ENCODE measurements at regions not wholly inside any gene's neighbourhood (a gene's known extent, or its start where the extent isn't known, plus 50 kb on each side); places are given as distances from the start of the nearest gene placed in this dataset.
"Not testable (repeated sequence)": the region's sequence is repeated elsewhere in the genome, so short reads cannot be mapped to it uniquely, and the experiment has no call there.

GRCh38 chr4:159563257-159563656 is 460.4 kb downstream of the RAPGEF2 start:
- H3K4me1 ChIP-seq (ENCODE audit: control insufficient read depth, insufficient read depth, low read length), result no peaks in the 10 kb centered on the region
- H3K9me3 ChIP-seq (replicated peaks; ENCODE audit: low read length), result no peaks in the 10 kb centered on the region
- H3K9ac ChIP-seq (ENCODE audit: low read depth, low read length), result no peak overlapping the region
- H3K36me3 ChIP-seq (ENCODE audit: insufficient read depth, low read length), result no peaks in the 10 kb centered on the region
- no peaks in the 10 kb centered on the region for H3K27me3 ChIP-seq (ENCODE audit: control insufficient read depth, insufficient read depth, low read length)
- H3K4me2 ChIP-seq (ENCODE audit: low read length), result no peak overlapping the region
- H3K4me3 ChIP-seq (ENCODE audit: low read length), result no peak overlapping the region

GRCh38 chr4:159564615-159565014 is 461.7 kb downstream of the RAPGEF2 start:
- Histone ChIP-seq H3K4me1 (ENCODE audit: control insufficient read depth, insufficient read depth, low read length) (no peaks in the 10 kb centered on the region), H3K4me3 (ENCODE audit: low read length) (no peak overlapping the region), H3K9ac (ENCODE audit: low read depth, low read length) (no peak overlapping the region), H3K4me2 (ENCODE audit: low read length) (no peak overlapping the region), H3K36me3 (ENCODE audit: insufficient read depth, low read length) (no peaks in the 10 kb centered on the region), H3K27me3 (ENCODE audit: control insufficient read depth, insufficient read depth, low read length) (no peaks in the 10 kb centered on the region), H3K9me3 (replicated peaks; ENCODE audit: low read length) (no peaks in the 10 kb centered on the region)

- no peak overlapping the region for H3K4me2 ChIP-seq (ENCODE audit: low read length)
- no peak overlapping the region for H3K9ac ChIP-seq (ENCODE audit: low read depth, low read length)
- no peaks in the 10 kb centered on the region for H3K27me3 ChIP-seq (ENCODE audit: control insufficient read depth, insufficient read depth, low read length)
- no peaks in the 10 kb centered on the region for H3K4me1 ChIP-seq (ENCODE audit: control insufficient read depth, insufficient read depth, low read length)
- H3K36me3 ChIP-seq (ENCODE audit: insufficient read depth, low read length), result no peaks in the 10 kb centered on the region
- H3K4me3 ChIP-seq (ENCODE audit: low read length), result no peak overlapping the region
- no peaks in the 10 kb centered on the region for H3K9me3 ChIP-seq (replicated peaks; ENCODE audit: low read length)
Observed at GRCh38 chr4:159566786-159567185, 463.9 kb downstream of the RAPGEF2 start.

- H3K9ac ChIP-seq (ENCODE audit: low read depth, low read length), result no peak overlapping the region
- no peak overlapping the region for H3K4me2 ChIP-seq (ENCODE audit: low read length)
- no peaks in the 10 kb centered on the region for H3K27me3 ChIP-seq (ENCODE audit: control insufficient read depth, insufficient read depth, low read length)
- H3K36me3 ChIP-seq (ENCODE audit: insufficient read depth, low read length), result no peaks in the 10 kb centered on the region
- H3K4me1 ChIP-seq (ENCODE audit: control insufficient read depth, insufficient read depth, low read length), result no peaks in the 10 kb centered on the region
- H3K9me3 ChIP-seq (replicated peaks; ENCODE audit: low read length), result peaks cover under 1% of the 10 kb centered on the region
- H3K4me3 ChIP-seq (ENCODE audit: low read length), result no peak overlapping the region
Observed at GRCh38 chr4:159577241-159577640, 474.4 kb downstream of the RAPGEF2 start.

GRCh38 chr4:159582685-159583084 is 479.8 kb downstream of the RAPGEF2 start:
- Histone ChIP-seq H3K4me1 (ENCODE audit: control insufficient read depth, insufficient read depth, low read length) (no peaks in the 10 kb centered on the region), H3K9ac (ENCODE audit: low read depth, low read length) (no peak overlapping the region), H3K27me3 (ENCODE audit: control insufficient read depth, insufficient read depth, low read length) (no peaks in the 10 kb centered on the region), H3K4me2 (ENCODE audit: low read length) (no peak overlapping the region), H3K4me3 (ENCODE audit: low read length) (no peak overlapping the region), H3K36me3 (ENCODE audit: insufficient read depth, low read length) (no peaks in the 10 kb centered on the region), H3K9me3 (replicated peaks; ENCODE audit: low read length) (peaks cover 3% of the 10 kb centered on the region)

- Histone ChIP-seq H3K27me3 (ENCODE audit: control insufficient read depth, insufficient read depth, low read length) (no peaks in the 10 kb centered on the region), H3K4me1 (ENCODE audit: control insufficient read depth, insufficient read depth, low read length) (no peaks in the 10 kb centered on the region), H3K4me2 (ENCODE audit: low read length) (no peak overlapping the region), H3K4me3 (ENCODE audit: low read length) (no peak overlapping the region), H3K9me3 (replicated peaks; ENCODE audit: low read length) (no peaks in the 10 kb centered on the region), H3K9ac (ENCODE audit: low read depth, low read length) (no peak overlapping the region), H3K36me3 (ENCODE audit: insufficient read depth, low read length) (no peaks in the 10 kb centered on the region)
Observed at GRCh38 chr4:159592898-159593556, 490.1 kb downstream of the RAPGEF2 start.

GRCh38 chr4:159593681-159594080 is 490.8 kb downstream of the RAPGEF2 start:
- Histone ChIP-seq H3K4me2 (ENCODE audit: low read length) (no peak overlapping the region), H3K9me3 (replicated peaks; ENCODE audit: low read length) (no peaks in the 10 kb centered on the region), H3K36me3 (ENCODE audit: insufficient read depth, low read length) (no peaks in the 10 kb centered on the region), H3K9ac (ENCODE audit: low read depth, low read length) (no peak overlapping the region), H3K4me3 (ENCODE audit: low read length) (no peak overlapping the region), H3K4me1 (ENCODE audit: control insufficient read depth, insufficient read depth, low read length) (no peaks in the 10 kb centered on the region), H3K27me3 (ENCODE audit: control insufficient read depth, insufficient read depth, low read length) (no peaks in the 10 kb centered on the region)

- Histone ChIP-seq H3K36me3 (ENCODE audit: insufficient read depth, low read length) (no peaks in the 10 kb centered on the region), H3K9ac (ENCODE audit: low read depth, low read length) (no peak overlapping the region), H3K4me2 (ENCODE audit: low read length) (no peak overlapping the region), H3K27me3 (ENCODE audit: control insufficient read depth, insufficient read depth, low read length) (no peaks in the 10 kb centered on the region), H3K4me1 (ENCODE audit: control insufficient read depth, insufficient read depth, low read length) (no peaks in the 10 kb centered on the region), H3K4me3 (ENCODE audit: low read length) (no peak overlapping the region), H3K9me3 (replicated peaks; ENCODE audit: low read length) (no peaks in the 10 kb centered on the region)
Observed at GRCh38 chr4:159594576-159594975, 491.7 kb downstream of the RAPGEF2 start.

GRCh38 chr4:159595101-159595500 is 492.2 kb downstream of the RAPGEF2 start:
- not testable (repeated sequence) for H3K27me3 ChIP-seq (ENCODE audit: control insufficient read depth, insufficient read depth, low read length); H3K4me3 ChIP-seq (ENCODE audit: low read length); H3K4me1 ChIP-seq (ENCODE audit: control insufficient read depth, insufficient read depth, low read length)

GRCh38 chr4:159598602-159599001 is 495.7 kb downstream of the RAPGEF2 start:
- Histone ChIP-seq H3K9ac (ENCODE audit: low read depth, low read length) (no peak overlapping the region), H3K27me3 (ENCODE audit: control insufficient read depth, insufficient read depth, low read length) (no peaks in the 10 kb centered on the region), H3K36me3 (ENCODE audit: insufficient read depth, low read length) (no peaks in the 10 kb centered on the region), H3K4me1 (ENCODE audit: control insufficient read depth, insufficient read depth, low read length) (no peaks in the 10 kb centered on the region), H3K4me3 (ENCODE audit: low read length) (no peak overlapping the region), H3K4me2 (ENCODE audit: low read length) (no peak overlapping the region), H3K9me3 (replicated peaks; ENCODE audit: low read length) (no peaks in the 10 kb centered on the region)

More at GRCh38 chr4:159595101-159595500, 492.2 kb downstream of the RAPGEF2 start:
- H3K36me3 ChIP-seq (ENCODE audit: insufficient read depth, low read length); H3K9ac ChIP-seq (ENCODE audit: low read depth, low read length); H3K9me3 ChIP-seq (replicated peaks; ENCODE audit: low read length); H3K4me2 ChIP-seq (ENCODE audit: low read length): not testable (repeated sequence)

GRCh38 chr4:159600061-159600460 is 497.2 kb downstream of the RAPGEF2 start:
- no peaks in the 10 kb centered on the region for H3K9me3 ChIP-seq (replicated peaks; ENCODE audit: low read length)
- H3K4me2 ChIP-seq (ENCODE audit: low read length), result no peak overlapping the region
- H3K27me3 ChIP-seq (ENCODE audit: control insufficient read depth, insufficient read depth, low read length), result no peaks in the 10 kb centered on the region
- H3K9ac ChIP-seq (ENCODE audit: low read depth, low read length), result no peak overlapping the region
- H3K4me3 ChIP-seq (ENCODE audit: low read length), result no peak overlapping the region
- no peaks in the 10 kb centered on the region for H3K4me1 ChIP-seq (ENCODE audit: control insufficient read depth, insufficient read depth, low read length)
- H3K36me3 ChIP-seq (ENCODE audit: insufficient read depth, low read length), result no peaks in the 10 kb centered on the region

GRCh38 chr4:159604781-159605180 is 501.9 kb downstream of the RAPGEF2 start:
- Histone ChIP-seq H3K9ac (ENCODE audit: low read depth, low read length) (no peak overlapping the region), H3K4me2 (ENCODE audit: low read length) (no peak overlapping the region), H3K27me3 (ENCODE audit: control insufficient read depth, insufficient read depth, low read length) (no peaks in the 10 kb centered on the region), H3K9me3 (replicated peaks; ENCODE audit: low read length) (no peaks in the 10 kb centered on the region), H3K4me3 (ENCODE audit: low read length) (no peak overlapping the region), H3K36me3 (ENCODE audit: insufficient read depth, low read length) (no peaks in the 10 kb centered on the region), H3K4me1 (ENCODE audit: control insufficient read depth, insufficient read depth, low read length) (no peaks in the 10 kb centered on the region)

Data from skeletal muscle satellite cell (primary cell).